NT2/D1 (cell line): ENCODE measurements at regions not wholly inside any gene's neighbourhood (a gene's known extent, or its start where the extent isn't known, plus 50 kb on each side); places are given as distances from the start of the nearest gene placed in this dataset.

Experiments used
- DNase-seq: peaks from one replicate; pipeline ENCODE4 v3.0.0-alpha.2; 2011; ENCODE audit warnings: low read depth, low spot score
- H3K27me3 ChIP-seq: 2 replicates; pipeline ENCODE4 v1.6.0; 2011; ENCODE audit warnings: mild to moderate bottlenecking; ENCODE audit not compliant: insufficient read length, insufficient read depth
- H3K36me3 ChIP-seq: 2 replicates; pipeline ENCODE4 v1.6.1; 2011; ENCODE audit warnings: mild to moderate bottlenecking, low read length, mixed read lengths; ENCODE audit not compliant: insufficient read depth, insufficient read length
- H3K4me1 ChIP-seq: 2 replicates; pipeline ENCODE4 v1.5.1; 2011; ENCODE audit not compliant: insufficient read depth, insufficient read length
- H3K4me3 ChIP-seq: 2 replicates; pipeline ENCODE4 v1.5.1; 2011; ENCODE audit warnings: low read depth; ENCODE audit not compliant: insufficient read length
- H3K9ac ChIP-seq: 2 replicates; pipeline ENCODE4 v1.6.0; 2011; ENCODE audit warnings: low read depth; ENCODE audit not compliant: insufficient read length
- H3K9me3 ChIP-seq: 2 replicates; pipeline ENCODE4 v1.5.1; 2011; ENCODE audit warnings: mild to moderate bottlenecking, low read length; ENCODE audit not compliant: insufficient read depth
- SUZ12 ChIP-seq: IDR thresholded peaks from 2 replicates; pipeline ENCODE4 v1.6.1; 2011; ENCODE audit not compliant: insufficient read length, insufficient read depth; ENCODE audit errors: extremely low read depth
- YY1 ChIP-seq: IDR thresholded peaks from 2 replicates; pipeline ENCODE4 v1.6.1; 2011; ENCODE audit not compliant: insufficient read length, insufficient read depth
- ZNF274 ChIP-seq: IDR thresholded peaks from 2 replicates; pipeline ENCODE4 v1.6.1; 2011; ENCODE audit warnings: mild to moderate bottlenecking, low read depth, low read length

DNA sequence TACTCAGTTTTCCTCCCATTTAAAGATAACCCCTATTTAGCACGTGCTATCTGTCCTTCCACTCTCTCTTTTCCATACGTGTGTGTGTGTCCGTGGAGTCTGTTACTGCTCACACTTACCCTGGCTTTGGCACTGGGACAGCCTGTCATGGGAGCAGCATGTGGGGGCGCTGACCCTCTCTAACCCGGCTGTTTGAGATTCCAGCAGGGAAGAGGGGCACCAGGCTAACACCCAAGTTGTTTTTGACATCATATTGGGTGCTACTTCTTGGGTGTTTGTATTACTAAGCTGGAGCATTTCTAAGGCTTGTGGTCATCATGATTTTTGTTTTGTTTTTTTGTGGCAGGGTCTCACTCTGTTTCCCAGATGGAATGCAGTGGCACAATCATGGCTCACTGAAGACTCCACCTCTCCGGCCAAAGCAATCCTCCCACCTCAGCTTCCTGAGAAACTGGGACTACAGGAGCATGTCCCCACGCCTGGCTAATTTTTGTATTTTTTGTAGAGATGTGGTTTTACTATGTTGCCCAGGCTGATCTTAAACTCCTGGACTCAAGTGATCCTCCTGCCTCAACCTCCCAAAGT is 56.9 kb upstream of the SIMC1 start:
- no peak overlapping the region for H3K4me3 ChIP-seq
- peaks cover 19% of the 10 kb centered on the region for H3K9me3 ChIP-seq
- H3K36me3 ChIP-seq = no peaks in the 10 kb centered on the region
- no peak overlapping the region for H3K9ac ChIP-seq
- peaks cover 2% of the 10 kb centered on the region for H3K4me1 ChIP-seq
- TF ChIP-seq ZNF274 = no peak
- no peak for TF ChIP-seq SUZ12
- no peak for TF ChIP-seq YY1
- H3K27me3 ChIP-seq = no peaks in the 10 kb centered on the region
- no peak for DNase-seq

DNA sequence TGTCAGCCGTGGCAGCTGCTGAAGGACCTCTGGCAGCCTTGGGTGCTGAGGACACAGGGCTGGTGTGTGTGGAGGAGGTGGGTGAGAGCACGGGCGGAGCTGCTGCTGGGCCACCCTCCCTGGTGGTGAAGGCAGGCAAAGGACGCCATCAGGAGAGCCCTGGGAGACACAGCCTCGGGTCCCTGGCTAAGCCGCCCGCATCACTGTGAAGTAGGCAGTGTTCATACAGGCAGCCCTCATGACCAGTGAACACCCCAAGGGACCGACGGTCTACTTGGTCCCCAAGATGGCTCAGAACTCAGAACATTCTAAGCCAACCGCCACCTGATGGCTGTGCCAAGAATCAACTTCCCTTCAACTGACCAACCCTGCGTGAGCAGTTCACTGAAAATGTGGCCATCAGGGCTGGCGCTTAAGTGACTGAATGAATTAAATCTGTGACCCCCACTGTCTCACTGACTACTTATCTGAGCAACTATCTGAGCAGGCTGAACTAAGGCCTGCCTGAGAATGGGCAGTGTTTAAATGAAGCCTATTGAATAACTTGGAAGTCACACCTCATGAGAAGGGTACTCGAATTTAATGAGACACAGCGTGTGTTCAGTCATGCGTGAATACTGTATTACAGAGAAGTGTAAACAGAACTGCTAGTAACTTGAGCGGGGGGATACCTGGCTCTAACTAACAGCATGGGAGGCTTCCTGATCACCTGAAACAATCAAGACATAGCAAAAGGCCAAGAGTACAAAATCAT is 54.7 kb upstream of the SIMC1 start:
- Histone ChIP-seq H3K36me3 (no peaks in the 10 kb centered on the region), H3K27me3 (no peaks in the 10 kb centered on the region), H3K4me1 (peaks cover 2% of the 10 kb centered on the region), H3K9me3 (peaks cover 9% of the 10 kb centered on the region), H3K4me3 (no peak overlapping the region), H3K9ac (no peak overlapping the region)
- no peak for TF ChIP-seq YY1
- no peak for TF ChIP-seq ZNF274
- no peak for TF ChIP-seq SUZ12
- DNase-seq = no peak

DNA sequence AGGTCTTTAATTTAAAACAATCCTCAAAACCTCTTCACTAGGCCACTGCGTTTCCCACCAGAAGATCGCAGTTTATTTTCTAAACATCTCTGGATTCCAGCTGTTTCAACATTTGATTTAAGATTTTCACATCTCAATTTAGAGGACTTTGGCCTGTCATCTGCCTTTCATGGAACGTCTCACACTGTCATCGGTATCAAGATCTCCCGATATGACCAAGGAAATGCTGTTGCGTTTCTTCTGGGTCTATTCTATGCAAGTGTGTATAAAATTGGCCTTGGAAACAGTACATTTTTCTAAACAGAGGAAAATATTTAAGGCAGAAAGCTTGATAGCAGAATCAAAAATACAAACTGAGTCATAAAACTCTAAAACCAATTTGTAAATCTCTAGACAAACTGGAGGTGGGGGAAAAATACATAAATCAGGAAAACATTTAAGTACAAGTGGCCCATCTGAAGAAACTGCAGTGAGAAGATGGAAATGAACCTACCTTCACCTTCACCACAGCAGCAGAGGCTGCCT is 53.6 kb upstream of the SIMC1 start:
- Histone ChIP-seq H3K9ac (no peak overlapping the region), H3K4me3 (no peak overlapping the region), H3K9me3 (no peaks in the 10 kb centered on the region), H3K36me3 (no peaks in the 10 kb centered on the region), H3K27me3 (no peaks in the 10 kb centered on the region), H3K4me1 (peaks cover 2% of the 10 kb centered on the region)
- DNase-seq = no peak
- no peak for TF ChIP-seq YY1
- no peak for TF ChIP-seq SUZ12
- TF ChIP-seq ZNF274 = no peak

DNA sequence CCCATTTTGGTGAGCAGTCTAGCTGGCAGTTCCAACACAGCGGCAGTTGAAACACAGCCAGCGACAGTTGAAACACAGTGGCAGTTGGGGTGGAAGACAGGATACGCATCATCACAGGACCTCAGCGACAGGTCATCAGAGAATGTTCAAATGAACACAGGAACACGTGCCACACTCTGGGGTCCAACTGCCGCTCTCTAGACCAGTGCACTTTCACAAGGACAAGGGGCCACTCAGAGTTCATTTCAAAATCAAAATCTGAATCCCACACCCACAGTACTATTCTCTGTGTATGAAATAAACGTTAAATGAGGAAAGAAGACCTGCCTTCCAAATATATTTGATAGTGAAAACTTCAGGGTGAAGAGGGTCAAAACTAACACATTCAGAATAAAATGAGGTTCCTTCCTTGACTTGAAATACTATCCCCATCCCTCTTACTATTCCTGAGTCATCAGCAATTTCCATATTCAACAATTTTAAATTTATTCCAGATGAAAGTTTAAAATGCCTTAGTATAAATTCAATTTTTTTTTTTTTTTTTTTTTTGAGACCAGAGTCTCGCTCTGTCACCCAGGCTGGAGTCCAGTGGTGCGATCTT is 53.0 kb upstream of the SIMC1 start:
- H3K36me3 ChIP-seq = no peaks in the 10 kb centered on the region
- no peaks in the 10 kb centered on the region for H3K9me3 ChIP-seq
- TF ChIP-seq ZNF274 = no peak
- H3K27me3 ChIP-seq = no peaks in the 10 kb centered on the region
- H3K9ac ChIP-seq = no peak overlapping the region
- DNase-seq = no peak
- H3K4me3 ChIP-seq = no peak overlapping the region
- H3K4me1 ChIP-seq = peaks cover 2% of the 10 kb centered on the region

DNA sequence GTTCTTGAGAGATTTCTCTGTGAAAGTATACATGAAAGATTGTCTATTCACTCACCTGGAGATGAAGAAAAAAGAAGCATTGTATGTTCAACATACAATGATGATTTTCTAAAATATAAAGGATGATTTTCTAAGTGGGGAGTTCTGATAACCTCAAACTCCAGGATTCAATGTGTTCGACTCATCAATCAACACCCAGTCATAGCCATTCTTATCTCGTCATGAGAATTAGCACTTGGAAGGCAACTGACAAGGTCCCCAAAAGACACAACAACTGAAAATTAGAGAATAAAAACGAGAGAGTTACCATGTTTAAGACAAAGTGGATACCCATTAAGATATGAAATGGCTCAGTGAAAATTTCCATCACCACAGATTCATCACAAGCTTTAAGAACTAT is 52.1 kb upstream of the SIMC1 start:
- H3K36me3 ChIP-seq = no peaks in the 10 kb centered on the region
- no peak for DNase-seq
- TF ChIP-seq SUZ12 (no peak), YY1 (no peak), ZNF274 (no peak)
- H3K4me3 ChIP-seq = no peak overlapping the region
- no peak overlapping the region for H3K9ac ChIP-seq
- no peaks in the 10 kb centered on the region for H3K9me3 ChIP-seq
- H3K4me1 ChIP-seq = no peaks in the 10 kb centered on the region
- no peaks in the 10 kb centered on the region for H3K27me3 ChIP-seq

DNA sequence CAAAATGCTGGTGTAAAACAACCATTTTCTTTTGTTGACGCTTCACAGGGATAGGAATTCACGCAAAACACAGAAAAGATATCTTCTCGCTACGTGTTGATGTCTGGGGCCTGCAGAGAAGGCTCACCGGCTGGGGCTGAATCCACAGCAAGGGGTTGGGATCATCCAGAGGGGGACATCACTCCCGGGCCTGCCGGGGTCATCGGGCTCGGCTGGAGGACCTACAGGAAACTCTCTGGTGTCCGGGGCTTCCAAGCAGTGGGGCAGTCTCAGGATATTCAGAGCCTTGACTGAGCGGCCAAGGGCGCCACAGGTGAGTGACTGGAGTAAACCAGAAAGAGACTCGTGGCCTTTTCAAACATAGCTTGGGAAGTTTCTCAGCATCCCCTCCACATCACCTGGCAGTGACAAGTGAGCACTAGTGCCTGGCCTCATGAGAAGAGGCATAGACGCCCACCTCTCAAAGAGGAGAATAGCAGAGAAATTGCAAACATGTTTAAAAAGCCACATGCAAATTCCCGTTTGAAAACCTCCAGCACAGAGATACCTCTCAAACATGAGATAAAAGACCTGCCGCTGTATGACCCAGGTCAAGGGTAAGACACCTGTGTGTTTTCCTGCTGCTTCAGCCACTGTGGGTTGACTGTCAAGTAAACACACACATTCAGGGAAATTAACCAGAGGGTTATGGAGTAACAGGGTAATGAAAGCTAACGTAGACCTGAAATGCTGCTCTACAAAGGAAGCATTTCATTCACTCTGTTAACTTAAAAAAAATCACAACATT is 50.8 kb upstream of the SIMC1 start:
- Histone ChIP-seq H3K4me3 (no peak overlapping the region), H3K27me3 (peaks cover 5% of the 10 kb centered on the region)

DNA sequence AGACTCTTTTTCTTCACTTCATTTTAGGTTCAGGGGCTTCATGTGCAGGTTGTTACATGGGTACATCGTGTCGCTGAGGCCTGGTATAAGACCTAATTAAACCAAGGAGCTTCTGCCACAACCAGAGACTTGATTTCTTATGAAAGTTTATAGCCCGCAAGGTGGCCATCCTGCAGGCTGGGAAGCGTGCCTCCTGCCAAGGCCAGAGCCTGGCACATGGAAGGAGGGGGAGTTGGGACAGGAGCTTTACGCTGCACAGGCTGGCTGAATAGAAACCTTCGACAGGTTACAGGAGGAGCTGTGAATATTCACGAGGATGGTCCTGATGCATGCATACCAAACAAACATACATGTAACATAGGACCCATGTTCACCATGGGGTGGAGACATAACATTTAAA is 50.1 kb upstream of the SIMC1 start:
- no peak for DNase-seq
- no peaks in the 10 kb centered on the region for H3K36me3 ChIP-seq
- H3K4me3 ChIP-seq = no peak overlapping the region
- no peaks in the 10 kb centered on the region for H3K4me1 ChIP-seq
- H3K9me3 ChIP-seq = no peaks in the 10 kb centered on the region
- no peak overlapping the region for H3K9ac ChIP-seq
- TF ChIP-seq ZNF274 (no peak), YY1 (no peak), SUZ12 (no peak)
- peaks cover 7% of the 10 kb centered on the region for H3K27me3 ChIP-seq

More for the DNA sequence above, 50.8 kb upstream of the SIMC1 start:
- Histone ChIP-seq H3K9ac (no peak overlapping the region), H3K4me1 (no peaks in the 10 kb centered on the region), H3K9me3 (no peaks in the 10 kb centered on the region), H3K36me3 (no peaks in the 10 kb centered on the region)
- TF ChIP-seq ZNF274 (no peak), SUZ12 (no peak), YY1 (no peak)
- DNase-seq = no peak
